ENCODE measurements at regions not wholly inside any gene's neighbourhood (a gene's known extent, or its start where the extent isn't known, plus 50 kb on each side); places are given as distances from the start of the nearest gene placed in this dataset.

DNA sequence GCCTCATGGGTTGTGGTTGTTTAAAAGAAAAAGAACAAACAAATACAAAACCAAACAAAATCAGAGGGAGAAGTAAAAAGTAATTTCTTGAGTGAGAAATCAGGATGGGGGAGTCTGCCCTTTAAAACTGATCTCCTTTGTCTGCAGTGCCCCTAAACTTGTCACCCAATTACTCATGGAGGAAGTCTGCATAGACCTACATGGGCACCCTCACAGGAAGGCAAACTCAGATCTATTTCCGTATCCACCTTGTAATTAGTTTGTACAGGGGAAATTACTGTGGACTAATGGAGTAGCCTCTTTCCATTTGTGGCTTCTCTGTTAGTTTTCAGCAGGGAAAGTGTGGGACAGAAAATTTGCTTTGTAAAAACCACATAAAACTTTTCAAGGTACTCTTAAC, 600.4 kb downstream of the ADGRL2 start:
- intact Hi-C loops (cut with micrococcal nuclease; ENCODE audit: unreplicated experiment), result no loop called here
- no peak overlapping the region for H3K4me3 ChIP-seq (ENCODE audit: low read depth, low read length, poor library complexity, severe bottlenecking)
- no peaks in the 10 kb centered on the region for H3K27me3 ChIP-seq (replicated peaks; ENCODE audit: insufficient read depth, low read depth, low read length, poor library complexity)
- H3K36me3 ChIP-seq (ENCODE audit: insufficient read depth, low read length, poor library complexity, severe bottlenecking), result no peaks in the 10 kb centered on the region
- no peak for DNase-seq (ENCODE audit: low spot score)
- H3K27ac ChIP-seq (ENCODE audit: low read depth, low read length, poor library complexity, severe bottlenecking), result no peak overlapping the region
- POLR2A ChIA-PET (ENCODE audit: low non-redundant PET), result no interaction called here
- TF ChIP-seq, protein P1, sequence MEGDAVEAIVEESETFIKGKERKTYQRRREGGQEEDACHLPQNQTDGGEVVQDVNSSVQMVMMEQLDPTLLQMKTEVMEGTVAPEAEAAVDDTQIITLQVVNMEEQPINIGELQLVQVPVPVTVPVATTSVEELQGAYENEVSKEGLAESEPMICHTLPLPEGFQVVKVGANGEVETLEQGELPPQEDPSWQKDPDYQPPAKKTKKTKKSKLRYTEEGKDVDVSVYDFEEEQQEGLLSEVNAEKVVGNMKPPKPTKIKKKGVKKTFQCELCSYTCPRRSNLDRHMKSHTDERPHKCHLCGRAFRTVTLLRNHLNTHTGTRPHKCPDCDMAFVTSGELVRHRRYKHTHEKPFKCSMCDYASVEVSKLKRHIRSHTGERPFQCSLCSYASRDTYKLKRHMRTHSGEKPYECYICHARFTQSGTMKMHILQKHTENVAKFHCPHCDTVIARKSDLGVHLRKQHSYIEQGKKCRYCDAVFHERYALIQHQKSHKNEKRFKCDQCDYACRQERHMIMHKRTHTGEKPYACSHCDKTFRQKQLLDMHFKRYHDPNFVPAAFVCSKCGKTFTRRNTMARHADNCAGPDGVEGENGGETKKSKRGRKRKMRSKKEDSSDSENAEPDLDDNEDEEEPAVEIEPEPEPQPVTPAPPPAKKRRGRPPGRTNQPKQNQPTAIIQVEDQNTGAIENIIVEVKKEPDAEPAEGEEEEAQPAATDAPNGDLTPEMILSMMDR (conservative IDR thresholded peaks at IDR 0.05; ENCODE audit: low read depth, low read length), result no peak
- TF ChIP-seq EZH2 (IDR thresholded peaks at IDR 0.05; ENCODE audit: borderline replicate concordance, low read depth, low read length, poor library complexity, severe bottlenecking), result no peak
- no peaks in the 10 kb centered on the region for H3K9me3 ChIP-seq (ENCODE audit: low read depth, low read length, poor library complexity, severe bottlenecking)
- CTCF ChIA-PET, result no interaction called here
- no TSS peak for BruUV-seq (replicated peaks)
- no peaks in the 10 kb centered on the region for H3K4me1 ChIP-seq (ENCODE audit: insufficient read depth, low read length, poor library complexity, severe bottlenecking)

GRCh38 chr1:82400521-82400920, 599.8 kb downstream of the ADGRL2 start:
- CTCF ChIA-PET, result no interaction called here
- no peaks in the 10 kb centered on the region for H3K27me3 ChIP-seq (replicated peaks; ENCODE audit: insufficient read depth, low read depth, low read length, poor library complexity)
- no peaks in the 10 kb centered on the region for H3K9me3 ChIP-seq (ENCODE audit: low read depth, low read length, poor library complexity, severe bottlenecking)
- intact Hi-C loops (cut with micrococcal nuclease; ENCODE audit: unreplicated experiment), result no loop called here
- no peaks in the 10 kb centered on the region for H3K36me3 ChIP-seq (ENCODE audit: insufficient read depth, low read length, poor library complexity, severe bottlenecking)
- H3K27ac ChIP-seq (ENCODE audit: low read depth, low read length, poor library complexity, severe bottlenecking), result no peak overlapping the region
- TF ChIP-seq, protein P1 (conservative IDR thresholded peaks at IDR 0.05; ENCODE audit: low read depth, low read length), result no peak
- TF ChIP-seq EZH2 (IDR thresholded peaks at IDR 0.05; ENCODE audit: borderline replicate concordance, low read depth, low read length, poor library complexity, severe bottlenecking), result no peak
- no peak overlapping the region for H3K4me3 ChIP-seq (ENCODE audit: low read depth, low read length, poor library complexity, severe bottlenecking)
- DNase-seq (ENCODE audit: low spot score), result no peak
- BruUV-seq (replicated peaks), result no TSS peak
- H3K4me1 ChIP-seq (ENCODE audit: insufficient read depth, low read length, poor library complexity, severe bottlenecking), result no peaks in the 10 kb centered on the region
- POLR2A ChIA-PET (ENCODE audit: low non-redundant PET), result no interaction called here

- no TSS peak for BruUV-seq (replicated peaks)
- Histone ChIP-seq H3K27me3 (replicated peaks; ENCODE audit: insufficient read depth, low read depth, low read length, poor library complexity) (no peaks in the 10 kb centered on the region), H3K36me3 (ENCODE audit: insufficient read depth, low read length, poor library complexity, severe bottlenecking) (no peaks in the 10 kb centered on the region), H3K27ac (ENCODE audit: low read depth, low read length, poor library complexity, severe bottlenecking) (no peak overlapping the region), H3K4me3 (ENCODE audit: low read depth, low read length, poor library complexity, severe bottlenecking) (no peak overlapping the region), H3K9me3 (ENCODE audit: low read depth, low read length, poor library complexity, severe bottlenecking) (no peaks in the 10 kb centered on the region), H3K4me1 (ENCODE audit: insufficient read depth, low read length, poor library complexity, severe bottlenecking) (no peaks in the 10 kb centered on the region)
- TF ChIP-seq, protein P1 (conservative IDR thresholded peaks at IDR 0.05; ENCODE audit: low read depth, low read length), result no peak
- TF ChIP-seq EZH2 (IDR thresholded peaks at IDR 0.05; ENCODE audit: borderline replicate concordance, low read depth, low read length, poor library complexity, severe bottlenecking), result no peak
- DNase-seq (ENCODE audit: low spot score), result no peak
- CTCF ChIA-PET, result no interaction called here
- intact Hi-C loops (cut with micrococcal nuclease; ENCODE audit: unreplicated experiment), result no loop called here
- POLR2A ChIA-PET (ENCODE audit: low non-redundant PET), result no interaction called here
These were observed 598.4 kb downstream of the ADGRL2 start for GRCh38 chr1:82399093-82399492.

All from A673 (cell line).